LoVo (cell line): ENCODE measurements at regions not wholly inside any gene's neighbourhood (a gene's known extent, or its start where the extent isn't known, plus 50 kb on each side); places are given as distances from the start of the nearest gene placed in this dataset.
"Not testable (repeated sequence)": the region's sequence is repeated elsewhere in the genome, so short reads cannot be mapped to it uniquely, and the experiment has no call there.

Experiments used
- DNase-seq: peaks from one replicate; pipeline ENCODE4 v3.0.0-alpha.2; 2016; ENCODE audit warnings: low spot score

GRCh38 chr11:23484618-23485017 is 624.3 kb upstream of the CCDC179 start:
- not testable (repeated sequence) for DNase-seq

- DNase-seq = no peak
These were observed 630.4 kb upstream of the CCDC179 start for GRCh38 chr11:23490557-23491235.

GRCh38 chr11:23494981-23495380 is 634.7 kb upstream of the CCDC179 start:
- DNase-seq = no peak

GRCh38 chr11:23496340-23496739 is 636.1 kb upstream of the CCDC179 start:
- no peak for DNase-seq

- no peak for DNase-seq
These were observed 636.8 kb upstream of the CCDC179 start for GRCh38 chr11:23497040-23497439.

GRCh38 chr11:23502389-23502788 is 642.1 kb upstream of the CCDC179 start:
- DNase-seq = no peak

GRCh38 chr11:23502826-23503225 is 642.6 kb upstream of the CCDC179 start:
- DNase-seq = no peak

- DNase-seq = no peak
These were observed 648.7 kb upstream of the CCDC179 start for GRCh38 chr11:23509023-23509422.

- DNase-seq = no peak
These were observed 649.5 kb upstream of the CCDC179 start for GRCh38 chr11:23509821-23510220.

- DNase-seq = no peak
These were observed 658.9 kb upstream of the CCDC179 start for GRCh38 chr11:23519194-23519593.

GRCh38 chr11:23520226-23520960 is 660.1 kb upstream of the CCDC179 start:
- no peak for DNase-seq

GRCh38 chr11:23536907-23537306 is 676.6 kb upstream of the CCDC179 start:
- no peak for DNase-seq

GRCh38 chr11:23539556-23539955 is 679.3 kb upstream of the CCDC179 start:
- DNase-seq = no peak

- DNase-seq = peak; percentile 35
These were observed 679.9 kb upstream of the CCDC179 start for GRCh38 chr11:23540101-23540561.

- no peak for DNase-seq
These were observed 681.9 kb upstream of the CCDC179 start for GRCh38 chr11:23542189-23542588.

GRCh38 chr11:23542816-23543215 is 682.5 kb upstream of the CCDC179 start:
- DNase-seq = no peak

- no peak for DNase-seq
These were observed 683.5 kb upstream of the CCDC179 start for GRCh38 chr11:23543651-23544222.

- DNase-seq = no peak
These were observed 691.4 kb upstream of the CCDC179 start for GRCh38 chr11:23551706-23552105.

GRCh38 chr11:23554002-23554401 is 693.7 kb upstream of the CCDC179 start:
- DNase-seq = no peak

GRCh38 chr11:23555085-23555484 is 694.8 kb upstream of the CCDC179 start:
- DNase-seq = no peak

- no peak for DNase-seq
These were observed 696.0 kb upstream of the CCDC179 start for GRCh38 chr11:23556163-23556750.

GRCh38 chr11:23563591-23563990 is 703.3 kb upstream of the CCDC179 start:
- no peak for DNase-seq

- no peak for DNase-seq
These were observed 704.1 kb upstream of the CCDC179 start for GRCh38 chr11:23564370-23564769.
